GM19240 (cell line): ENCODE measurements at regions not wholly inside any gene's neighbourhood (a gene's known extent, or its start where the extent isn't known, plus 50 kb on each side); places are given as distances from the start of the nearest gene placed in this dataset.

ENCODE experiments used
- DNase-seq: peaks from one replicate; pipeline ENCODE4 v3.0.0; 2011; ENCODE audit warnings: low spot score; ENCODE audit not compliant: insufficient read length

DNA sequence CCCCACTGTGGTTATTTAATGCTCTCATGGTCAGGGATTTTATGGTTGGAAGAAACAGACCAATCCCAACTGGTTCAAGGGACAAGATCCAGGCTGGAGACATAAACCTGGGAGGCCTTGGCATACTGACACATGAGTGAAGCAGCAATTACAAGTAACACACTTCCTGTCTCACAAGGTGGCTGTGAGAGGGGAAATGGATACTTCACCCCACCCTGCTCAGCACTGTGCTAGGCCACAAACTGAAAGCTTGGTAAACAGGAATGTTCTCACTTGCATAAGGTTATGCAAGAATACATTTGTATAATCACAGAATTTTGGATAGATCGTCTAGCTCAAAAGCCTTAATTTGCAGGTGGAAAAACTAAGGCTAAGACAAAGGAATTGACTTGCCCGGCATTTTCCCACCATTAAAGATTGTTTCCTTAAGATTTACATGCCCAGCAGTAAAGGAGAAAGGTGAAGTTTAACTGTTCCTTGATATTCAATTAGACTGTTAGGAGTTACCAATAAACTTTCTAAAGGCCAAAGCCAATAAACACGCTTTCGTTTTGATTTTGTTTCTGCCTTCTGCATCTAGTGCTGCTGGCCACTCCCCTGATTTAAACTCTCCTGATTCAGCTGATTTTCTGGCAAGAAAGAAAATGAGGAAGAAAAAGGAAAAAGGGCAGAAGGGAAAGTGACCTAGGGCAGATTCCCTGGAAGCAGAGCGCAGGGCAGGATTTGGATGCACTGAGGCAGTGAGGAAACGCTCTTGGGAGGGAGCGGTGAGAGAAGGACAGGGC, 215.6 kb upstream of the CDH5 start:
- no peak for DNase-seq

DNA sequence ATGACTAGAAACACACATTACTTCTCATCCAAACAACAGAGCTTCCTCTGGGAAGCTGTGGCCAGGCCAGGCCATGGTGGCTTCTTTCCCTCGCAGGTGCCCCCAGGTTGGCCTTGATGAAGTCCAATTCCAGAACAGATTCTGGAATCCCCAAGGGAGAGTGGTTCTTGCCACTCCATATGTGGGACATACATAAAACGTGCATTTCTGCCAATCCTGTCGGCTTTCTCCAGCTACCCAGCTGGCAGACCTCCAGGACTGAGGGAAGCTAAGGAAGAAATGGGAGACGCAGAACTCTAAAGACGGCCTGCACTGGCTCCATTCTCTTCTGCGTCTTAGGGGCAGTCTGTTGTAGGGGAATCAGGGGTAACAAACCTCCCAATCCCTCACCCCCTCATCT, 219.2 kb upstream of the CDH5 start:
- DNase-seq, result no peak

DNA sequence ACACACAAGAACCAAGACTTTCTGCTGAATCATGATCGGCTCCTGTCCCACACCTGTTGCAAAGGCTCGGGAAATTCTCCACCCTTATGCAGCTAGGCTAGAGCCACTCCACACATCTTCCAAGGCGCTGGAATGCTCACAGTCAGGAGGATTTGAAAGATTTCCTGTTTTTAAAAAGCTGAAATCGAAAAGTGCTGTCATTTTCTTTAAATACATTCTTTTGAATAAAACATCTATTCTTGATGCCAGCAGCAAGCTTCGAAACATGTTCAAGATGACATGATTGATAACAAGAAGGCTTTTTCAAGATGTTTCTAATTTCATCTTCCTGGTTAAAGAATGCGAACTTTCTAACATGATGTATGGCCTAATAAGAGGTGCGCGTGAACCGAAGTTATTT, 219.7 kb upstream of the CDH5 start:
- DNase-seq, result no peak

DNA sequence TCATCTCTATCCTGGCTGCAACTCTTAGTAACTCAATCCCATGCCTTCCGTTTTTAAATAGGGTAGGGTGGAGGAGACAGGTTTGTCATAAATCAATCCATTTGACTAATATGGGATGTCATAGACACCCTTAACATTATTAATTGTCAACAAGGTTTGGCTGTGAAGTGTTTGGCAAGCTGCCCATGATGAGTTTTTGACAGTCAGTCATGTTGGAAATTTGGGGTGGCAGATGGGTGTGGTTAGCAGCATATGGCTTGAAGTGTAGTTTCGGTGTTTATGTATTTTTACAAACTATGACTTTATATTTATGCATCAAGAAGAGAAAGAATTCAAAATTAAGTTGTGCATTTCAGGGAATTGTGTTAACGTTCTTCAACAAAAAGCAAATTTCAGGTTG, 221.8 kb upstream of the CDH5 start:
- no peak for DNase-seq

DNA sequence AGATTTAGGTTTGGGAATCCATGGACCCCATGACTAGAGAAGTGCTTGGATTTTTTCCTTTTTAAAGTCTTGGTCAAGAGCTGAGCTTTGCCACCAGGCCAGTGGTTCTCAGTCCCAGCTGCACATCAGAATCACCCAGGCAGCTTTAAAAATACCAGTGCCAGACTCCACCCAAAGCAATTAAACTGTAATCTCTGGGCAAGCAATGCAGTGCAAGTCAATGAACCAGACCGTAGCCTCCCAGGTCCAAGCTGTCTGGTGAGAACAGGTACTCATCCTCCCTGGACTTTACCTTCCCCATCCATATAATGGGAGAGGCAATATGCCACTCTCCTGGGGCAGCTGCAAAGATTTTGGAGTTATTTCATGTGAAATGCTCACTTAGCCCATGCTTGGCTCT, 223.1 kb upstream of the CDH5 start:
- DNase-seq, result no peak

DNA sequence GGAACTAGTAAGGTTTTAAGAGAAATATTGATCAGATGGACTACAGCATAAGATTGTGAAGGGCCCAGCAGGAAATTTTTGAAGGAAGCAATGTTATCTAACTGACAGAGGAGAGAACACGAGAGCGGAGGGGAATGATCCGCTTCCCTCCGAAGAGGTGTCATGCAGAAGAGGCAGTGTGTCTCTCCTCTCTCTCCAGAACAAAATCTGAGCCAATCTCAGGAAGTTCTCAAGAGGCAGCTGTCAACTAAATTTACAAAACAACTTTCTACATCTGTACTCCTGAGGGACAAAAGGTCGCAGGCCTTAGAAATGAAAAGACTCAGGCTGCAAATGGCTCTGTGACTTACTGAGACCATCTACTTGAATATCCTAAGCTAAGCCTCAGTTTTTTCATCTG, 224.6 kb upstream of the CDH5 start:
- no peak for DNase-seq

- no peak for DNase-seq
Measured at GRCh38 chr16:66137853-66138252, 228.6 kb upstream of the CDH5 start.

GRCh38 chr16:66136841-66137240, 229.7 kb upstream of the CDH5 start:
- no peak for DNase-seq

DNA sequence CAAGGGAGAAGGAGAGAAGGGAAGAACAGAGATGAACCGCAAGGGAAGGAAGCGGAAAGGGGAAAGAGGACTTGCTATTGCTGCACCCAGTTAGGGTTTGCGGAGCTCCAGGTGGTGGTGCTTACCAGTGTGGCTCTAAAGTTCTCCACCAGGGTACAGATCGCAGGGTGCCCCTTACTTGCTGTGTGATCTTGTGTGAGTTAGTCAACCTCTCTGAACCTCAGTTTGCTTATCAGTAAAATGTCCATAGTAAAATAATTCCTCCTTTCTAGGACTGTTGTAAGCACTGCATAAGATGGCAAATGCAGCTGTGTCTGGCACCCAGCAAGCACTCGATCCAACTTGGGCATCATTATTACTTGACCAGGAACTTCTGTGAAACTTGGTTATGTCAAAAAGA, 230.7 kb upstream of the CDH5 start:
- no peak for DNase-seq

- DNase-seq, result no peak
Measured at GRCh38 chr16:66135421-66135831, 231.1 kb upstream of the CDH5 start.

DNA sequence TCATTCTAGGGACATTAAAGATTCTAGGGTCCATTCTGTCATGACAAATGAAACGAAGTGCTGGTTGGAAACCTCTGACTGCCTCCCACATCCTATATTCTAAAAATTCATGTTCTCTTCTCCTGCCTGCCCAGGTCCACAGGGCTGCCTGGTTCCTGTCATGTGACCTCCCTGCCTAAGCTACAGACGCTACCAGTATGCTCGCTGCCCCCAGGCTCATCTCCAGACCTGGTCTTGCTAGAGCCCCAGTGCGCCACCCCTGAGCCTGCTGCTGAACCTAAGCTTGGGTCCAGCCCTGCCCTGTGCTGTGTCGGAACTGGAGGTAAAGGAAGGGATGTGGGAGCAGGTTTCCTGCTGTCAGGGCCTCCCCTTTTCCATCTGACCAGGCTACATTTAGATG, 231.6 kb upstream of the CDH5 start:
- DNase-seq, result no peak

- no peak for DNase-seq
Measured at GRCh38 chr16:66133643-66134338, 232.7 kb upstream of the CDH5 start.

GRCh38 chr16:66131895-66132294, 234.6 kb upstream of the CDH5 start:
- DNase-seq, result no peak

GRCh38 chr16:66131156-66131807, 235.2 kb upstream of the CDH5 start:
- DNase-seq, result no peak

- DNase-seq, result no peak
Measured at GRCh38 chr16:66130296-66130905, 236.1 kb upstream of the CDH5 start.

GRCh38 chr16:66129196-66129595, 237.3 kb upstream of the CDH5 start:
- DNase-seq, result no peak

DNA sequence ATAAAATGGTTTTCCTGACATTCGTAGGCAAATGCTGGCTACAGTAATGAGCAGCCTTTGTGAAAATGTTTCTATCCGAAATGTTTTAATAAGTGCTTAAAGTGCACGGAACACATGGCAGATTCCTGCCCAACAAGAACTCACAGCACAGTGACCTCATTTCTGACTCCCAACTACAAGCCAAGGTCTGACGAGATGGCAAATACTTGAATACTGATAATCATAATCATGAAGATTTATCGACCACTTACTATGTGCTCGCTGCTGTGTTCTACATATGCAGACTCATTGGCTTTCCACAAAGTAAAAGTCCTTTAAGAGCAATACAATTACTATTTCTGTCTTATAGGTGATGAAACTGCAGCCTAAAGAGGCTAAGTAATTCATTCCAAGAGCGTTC, 238.1 kb upstream of the CDH5 start:
- DNase-seq, result no peak

DNA sequence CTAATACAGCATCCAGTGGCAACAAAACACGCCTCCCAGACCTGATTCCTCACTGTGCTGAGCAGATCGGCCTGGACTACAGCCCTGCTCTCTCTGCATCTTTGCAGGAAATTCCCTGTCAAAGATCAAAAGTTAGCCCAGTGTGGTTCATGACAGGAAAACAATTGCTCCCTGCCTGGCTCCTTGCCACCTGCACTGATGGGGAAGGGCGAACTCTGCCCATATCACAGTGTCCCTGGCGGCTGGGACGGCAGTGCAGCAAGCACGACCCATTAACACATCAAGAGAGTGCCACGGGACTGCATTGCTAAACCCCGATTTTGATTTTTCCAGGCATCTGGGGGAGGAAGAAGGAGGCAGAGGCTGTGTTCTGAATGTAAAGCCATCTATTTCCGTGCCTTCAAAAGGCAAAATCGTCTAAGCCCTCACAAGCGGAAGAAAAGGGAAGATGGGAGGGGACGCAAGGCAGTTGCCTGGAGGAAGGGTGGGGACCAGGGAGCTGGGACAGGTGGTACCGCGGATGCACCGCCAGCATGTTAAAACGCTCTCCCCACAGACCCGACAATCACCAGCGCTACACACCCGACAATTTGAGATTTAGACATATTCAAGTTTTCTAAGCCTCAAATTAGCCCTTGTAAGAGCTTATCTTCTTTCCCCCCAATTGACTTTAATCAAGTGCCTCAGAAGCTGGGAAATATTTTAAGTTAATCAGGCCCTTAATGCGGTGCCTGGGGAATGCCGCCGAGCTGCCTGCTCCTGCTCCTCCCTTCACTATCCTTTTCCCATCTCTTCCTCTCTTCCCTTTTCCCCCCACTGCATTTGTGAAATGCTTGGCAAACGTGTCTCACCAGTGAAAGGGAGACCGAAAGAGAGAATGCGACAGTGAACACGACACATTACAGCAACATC, 238.8 kb upstream of the CDH5 start:
- DNase-seq, result no peak

DNA sequence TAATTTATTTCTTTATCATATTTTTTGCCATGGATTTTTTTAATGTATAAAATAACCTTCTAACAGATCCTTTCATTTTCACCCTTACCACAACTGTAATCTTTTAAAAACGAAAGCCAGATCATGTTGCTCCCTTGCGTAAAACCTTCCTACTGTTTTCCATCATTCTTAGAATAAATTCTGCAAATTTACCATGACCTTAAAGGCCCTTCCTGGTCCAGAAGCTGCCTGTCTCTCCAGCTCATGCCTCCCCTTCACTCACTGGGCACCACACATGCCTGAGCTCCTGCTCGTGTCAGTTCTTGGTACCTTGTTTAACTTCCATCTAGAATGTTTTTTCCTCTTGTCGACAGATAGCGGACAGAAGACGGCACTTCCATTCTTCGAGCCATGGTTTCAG, 245.0 kb upstream of the CDH5 start:
- DNase-seq, result no peak

DNA sequence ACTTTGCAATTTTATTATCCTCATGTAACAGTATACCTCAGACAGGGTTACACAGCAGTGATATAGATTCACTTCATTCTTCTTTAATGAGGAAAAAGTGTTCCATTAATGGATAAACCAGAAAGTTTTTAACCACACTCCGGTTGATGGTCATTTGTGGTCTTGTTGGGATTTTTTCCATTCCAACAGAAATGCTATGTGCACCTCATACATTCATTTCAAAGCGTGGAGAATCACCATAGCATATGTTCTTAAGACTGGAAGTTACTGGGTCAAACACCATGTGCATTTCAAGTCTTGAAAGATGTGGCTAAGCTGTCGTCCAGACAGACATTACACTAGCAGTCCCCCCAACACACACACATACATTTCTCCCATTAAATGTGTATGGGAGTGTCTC, 245.8 kb upstream of the CDH5 start:
- DNase-seq, result no peak
